AG09309 (cell line): ENCODE measurements at regions not wholly inside any gene's neighbourhood (a gene's known extent, or its start where the extent isn't known, plus 50 kb on each side); places are given as distances from the start of the nearest gene placed in this dataset.

Source experiments
- DNase-seq: peaks from one replicate; pipeline ENCODE4 v3.0.0-alpha.2; 2010; ENCODE audit warnings: low read depth
- H3K4me3 ChIP-seq: 2 replicates; pipeline ENCODE4 v1.5.1; 2011; ENCODE audit warnings: mild to moderate bottlenecking, low read depth, low read length, moderate library complexity; ENCODE audit not compliant: control insufficient read depth
- TF ChIP-seq, protein P1 (sequence below): IDR thresholded peaks from 2 replicates; pipeline ENCODE4 v1.5.1; 2011; ENCODE audit warnings: mild to moderate bottlenecking, low read depth, low read length, inconsistent platforms; ENCODE audit not compliant: insufficient read depth, control insufficient read depth; ENCODE audit errors: missing control alignments

DNA sequence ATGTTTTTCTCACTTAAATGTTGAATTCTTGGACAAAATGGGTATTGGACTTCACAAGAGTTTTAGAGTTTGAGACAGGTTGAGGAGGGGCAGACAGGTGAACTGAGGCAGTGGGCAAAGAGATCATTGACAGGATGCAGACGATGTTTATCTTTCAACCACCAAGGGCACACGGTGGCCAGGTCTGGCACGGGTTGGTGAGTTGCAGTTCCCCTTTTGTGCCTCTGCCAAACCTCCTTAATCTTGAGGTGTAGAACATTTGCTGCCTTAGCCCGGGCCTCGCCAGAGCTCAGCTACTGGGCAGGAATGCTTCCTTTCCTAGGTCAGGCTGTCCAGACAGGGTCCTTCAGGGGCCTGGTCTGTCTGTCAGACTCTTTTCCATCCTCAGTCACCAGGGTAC is 567.4 kb upstream of the SOX9 start:
- TF ChIP-seq, protein P1, sequence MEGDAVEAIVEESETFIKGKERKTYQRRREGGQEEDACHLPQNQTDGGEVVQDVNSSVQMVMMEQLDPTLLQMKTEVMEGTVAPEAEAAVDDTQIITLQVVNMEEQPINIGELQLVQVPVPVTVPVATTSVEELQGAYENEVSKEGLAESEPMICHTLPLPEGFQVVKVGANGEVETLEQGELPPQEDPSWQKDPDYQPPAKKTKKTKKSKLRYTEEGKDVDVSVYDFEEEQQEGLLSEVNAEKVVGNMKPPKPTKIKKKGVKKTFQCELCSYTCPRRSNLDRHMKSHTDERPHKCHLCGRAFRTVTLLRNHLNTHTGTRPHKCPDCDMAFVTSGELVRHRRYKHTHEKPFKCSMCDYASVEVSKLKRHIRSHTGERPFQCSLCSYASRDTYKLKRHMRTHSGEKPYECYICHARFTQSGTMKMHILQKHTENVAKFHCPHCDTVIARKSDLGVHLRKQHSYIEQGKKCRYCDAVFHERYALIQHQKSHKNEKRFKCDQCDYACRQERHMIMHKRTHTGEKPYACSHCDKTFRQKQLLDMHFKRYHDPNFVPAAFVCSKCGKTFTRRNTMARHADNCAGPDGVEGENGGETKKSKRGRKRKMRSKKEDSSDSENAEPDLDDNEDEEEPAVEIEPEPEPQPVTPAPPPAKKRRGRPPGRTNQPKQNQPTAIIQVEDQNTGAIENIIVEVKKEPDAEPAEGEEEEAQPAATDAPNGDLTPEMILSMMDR = no peak
- H3K4me3 ChIP-seq = no peak overlapping the region
- no peak for DNase-seq

DNA sequence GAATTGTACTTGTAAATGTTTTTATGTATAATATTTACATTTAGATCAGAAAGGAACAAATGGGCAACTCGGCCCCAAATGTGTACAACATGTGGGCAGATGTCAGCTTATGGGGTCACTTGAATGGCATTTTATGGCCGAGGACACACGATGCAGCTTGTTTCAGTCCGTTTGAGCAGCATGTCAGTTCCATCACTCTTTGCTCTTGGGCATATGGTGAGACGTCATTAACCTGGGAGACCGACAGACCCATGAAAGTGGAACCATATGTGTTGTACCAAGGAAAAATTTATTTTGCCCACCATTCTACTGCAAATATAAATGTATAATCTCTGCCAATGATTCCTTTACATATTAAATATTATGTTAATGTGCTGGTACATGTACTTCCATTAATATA is 561.9 kb upstream of the SOX9 start:
- no peak overlapping the region for H3K4me3 ChIP-seq
- TF ChIP-seq, protein P1 = no peak
- DNase-seq = no peak

DNA sequence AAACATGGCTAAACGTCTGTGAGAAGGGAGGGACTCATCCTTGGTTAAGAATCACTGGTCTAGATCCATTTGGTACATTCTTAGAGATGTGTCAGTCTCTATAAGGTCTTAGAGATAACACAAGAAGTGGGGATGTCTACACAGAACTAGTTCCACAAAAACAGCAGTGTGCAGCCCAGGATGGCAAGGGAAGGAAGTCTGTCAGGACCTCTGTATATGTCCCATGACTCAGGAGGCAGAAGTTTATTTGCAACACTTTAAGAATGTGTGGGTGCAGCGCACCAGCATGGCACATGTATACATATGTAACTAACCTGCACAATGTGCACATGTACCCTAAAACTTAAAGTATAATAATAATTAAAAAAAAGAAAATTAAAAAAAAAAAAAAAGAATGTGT is 548.5 kb upstream of the SOX9 start:
- DNase-seq = no peak
- TF ChIP-seq, protein P1 = no peak
- H3K4me3 ChIP-seq = no peak overlapping the region

DNA sequence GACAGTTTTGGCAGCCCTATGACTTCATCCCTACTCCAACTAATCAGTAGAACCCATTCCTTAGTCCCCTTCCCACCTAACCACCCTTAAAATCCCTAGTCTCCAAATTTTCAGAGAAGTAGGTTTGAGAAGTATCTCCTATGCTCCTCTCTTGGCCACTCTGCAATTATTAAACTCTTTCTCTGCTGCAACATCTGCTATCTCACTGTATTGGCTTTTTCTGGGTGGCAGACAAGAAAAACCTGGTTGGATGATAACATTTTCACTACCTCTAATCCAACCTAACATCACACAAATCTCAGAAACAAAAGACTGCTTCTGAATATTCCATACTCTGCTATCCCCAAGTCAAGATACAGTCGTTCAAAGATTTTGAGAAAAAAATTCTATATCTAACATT is 542.4 kb upstream of the SOX9 start:
- no peak for DNase-seq
- TF ChIP-seq, protein P1 = no peak
- H3K4me3 ChIP-seq = no peak overlapping the region

DNA sequence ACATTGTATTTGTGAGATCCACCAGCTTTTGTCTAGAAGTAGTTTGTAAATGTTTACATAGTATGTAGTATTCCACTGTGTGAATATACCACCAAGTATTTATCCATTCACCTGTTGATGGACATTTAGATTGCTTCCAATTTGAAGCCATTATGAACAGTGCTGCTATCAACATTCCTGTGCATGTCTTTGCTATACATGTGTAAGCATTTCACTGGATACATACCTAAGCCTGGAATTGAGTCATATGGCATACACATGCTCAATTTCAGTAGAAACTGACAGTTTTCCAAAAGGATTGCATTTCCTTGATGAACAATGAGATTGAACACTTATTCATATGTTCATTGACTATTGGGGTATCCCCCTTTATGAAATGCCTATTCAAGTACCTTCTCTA is 540.6 kb upstream of the SOX9 start:
- TF ChIP-seq, protein P1 = no peak
- H3K4me3 ChIP-seq = no peak overlapping the region
- no peak for DNase-seq

DNA sequence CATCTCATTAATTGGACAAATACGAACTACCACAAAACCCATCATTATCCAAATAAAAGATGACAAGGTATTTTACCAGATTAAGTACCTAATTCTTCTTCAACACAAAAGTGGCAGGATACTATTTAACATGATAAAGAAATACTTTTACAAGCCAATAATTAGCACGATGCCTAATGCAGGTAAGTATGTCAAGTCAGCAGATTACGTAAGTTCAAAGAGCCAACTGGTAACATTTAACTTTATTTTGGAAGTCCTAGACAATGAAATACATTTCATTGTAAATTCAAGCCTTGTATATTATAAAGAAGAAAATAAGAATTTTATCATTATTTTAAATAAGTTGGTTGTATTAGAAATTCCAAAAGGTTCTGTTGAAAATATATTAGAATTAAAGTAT is 535.3 kb upstream of the SOX9 start:
- no peak for DNase-seq
- TF ChIP-seq, protein P1 = no peak
- no peak overlapping the region for H3K4me3 ChIP-seq

DNA sequence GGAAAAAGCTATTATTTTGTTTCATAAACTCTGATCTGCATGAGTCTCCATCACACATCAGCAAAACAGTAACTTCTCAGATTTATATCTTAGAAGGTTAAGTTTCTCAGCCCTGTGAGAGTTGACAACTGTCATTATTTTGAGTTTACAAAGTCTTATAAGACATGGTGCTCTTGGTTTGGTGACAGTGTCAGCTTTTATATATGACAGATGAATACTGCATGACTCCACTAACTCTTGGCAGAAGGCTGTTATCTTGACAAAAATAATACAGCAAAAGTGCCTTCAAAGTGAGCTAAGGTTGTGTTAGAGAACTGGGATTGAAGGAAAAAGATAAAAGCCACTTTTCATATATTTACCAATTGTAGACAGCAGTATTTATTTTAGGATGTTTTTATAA is 528.4 kb upstream of the SOX9 start:
- DNase-seq = no peak
- H3K4me3 ChIP-seq = no peak overlapping the region
- TF ChIP-seq, protein P1 = no peak
